Hematopoietic multipotent progenitor cell treated with erythropoietin and hydrocortisone succinate and interleukin-3 and kit ligand, for 8 days (in vitro differentiated cells): ENCODE measurements at regions not wholly inside any gene's neighbourhood (a gene's known extent, or its start where the extent isn't known, plus 50 kb on each side); places are given as distances from the start of the nearest gene placed in this dataset.
A peak's percentile ranks its signal among the peaks of the same experiment; 100 is the strongest.

Experiments used
- DNase-seq: peaks from one replicate; pipeline ENCODE4 v3.0.0-alpha.2; 2015

DNA sequence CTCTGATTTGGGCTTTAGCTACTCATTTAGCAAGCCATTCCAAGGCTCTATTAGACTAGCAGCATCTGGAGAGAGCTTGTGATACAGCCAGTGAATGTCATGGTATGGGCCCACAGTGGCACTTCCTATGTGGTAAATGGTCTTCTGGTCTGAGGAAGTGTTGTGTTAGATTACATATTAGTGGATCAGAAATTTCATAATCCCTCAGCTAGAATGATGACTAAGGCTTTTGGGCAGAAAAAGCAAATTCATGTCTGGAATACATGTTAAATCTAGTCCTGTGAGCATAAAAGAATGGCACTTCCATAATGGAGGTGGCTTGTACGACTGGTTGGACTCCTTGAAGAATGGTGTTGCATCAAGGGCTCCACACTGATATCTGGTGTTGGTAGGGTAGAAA, 436.8 kb upstream of the CWC22 start:
- DNase-seq, result no peak

DNA sequence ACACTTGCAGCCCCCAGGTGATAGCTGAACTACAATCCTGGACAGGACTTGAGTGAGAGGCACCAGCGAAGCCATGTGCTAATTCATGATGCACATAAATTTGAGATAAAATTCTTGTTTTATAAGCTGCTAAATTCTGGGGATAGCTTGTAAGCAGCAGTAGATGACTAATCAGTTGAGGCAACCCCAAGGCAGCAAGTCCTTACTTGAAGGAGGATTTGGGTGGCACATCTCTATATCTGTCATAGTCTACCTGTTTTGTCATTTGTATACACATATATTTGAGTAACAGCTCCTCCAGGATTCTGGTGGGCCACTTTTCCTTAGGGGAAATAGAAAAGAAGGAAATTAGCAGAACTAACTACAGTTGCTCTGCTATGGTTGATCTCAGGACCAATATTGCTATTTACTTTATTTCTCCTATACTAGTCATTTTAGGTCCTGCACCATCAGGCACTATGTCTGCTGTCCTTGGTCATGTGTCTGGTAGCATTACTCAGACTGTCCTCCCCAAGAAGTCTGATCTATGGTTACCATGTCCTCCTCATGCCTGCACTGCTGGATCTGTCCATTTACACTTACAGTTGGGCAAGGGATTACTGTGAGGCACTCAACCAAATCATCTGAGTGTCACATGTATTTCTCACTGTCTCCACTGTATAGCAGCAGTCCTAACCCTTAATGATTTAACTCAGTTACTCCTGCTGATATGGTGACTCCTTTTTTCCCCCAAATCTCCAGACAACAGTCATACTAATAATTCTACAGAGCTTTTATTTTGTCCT, 436.0 kb upstream of the CWC22 start:
- no peak for DNase-seq

DNA sequence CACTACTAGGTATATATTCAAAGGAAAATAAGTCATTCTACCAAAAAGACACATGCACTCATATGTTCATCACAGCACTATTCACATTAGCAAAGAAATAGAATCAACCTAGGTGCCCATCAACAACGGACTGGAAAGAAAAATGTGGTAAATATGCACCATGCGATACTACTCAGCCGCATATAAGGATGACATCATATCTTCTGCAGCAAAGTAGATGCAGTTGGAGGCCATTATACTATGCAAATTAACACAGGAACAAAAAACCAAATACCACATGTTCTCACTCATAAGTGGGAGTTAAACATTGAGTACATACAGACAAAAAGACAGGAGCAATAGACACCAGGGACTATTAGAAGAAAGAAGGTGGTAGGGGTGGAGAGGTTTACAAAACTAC, 412.1 kb upstream of the CWC22 start:
- DNase-seq, result no peak

DNA sequence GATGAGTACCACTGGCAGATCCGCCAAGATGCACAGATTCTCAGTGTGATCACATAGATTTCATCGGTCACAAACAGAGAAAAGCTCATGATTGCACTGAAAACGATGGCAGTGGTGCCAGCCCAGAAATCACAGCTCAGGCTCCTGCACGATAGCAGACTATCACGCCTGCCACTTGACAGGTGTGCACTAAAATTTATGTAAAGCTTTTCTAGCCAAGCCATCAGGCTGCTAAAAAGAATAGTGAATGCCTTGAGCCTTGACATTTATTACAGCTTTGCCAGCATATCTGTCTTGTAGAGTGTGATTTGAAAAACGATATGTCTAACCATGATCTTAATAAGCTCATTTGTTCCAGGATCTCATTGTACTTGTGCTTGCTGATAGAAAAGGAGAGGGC, 409.5 kb upstream of the CWC22 start:
- no peak for DNase-seq

DNA sequence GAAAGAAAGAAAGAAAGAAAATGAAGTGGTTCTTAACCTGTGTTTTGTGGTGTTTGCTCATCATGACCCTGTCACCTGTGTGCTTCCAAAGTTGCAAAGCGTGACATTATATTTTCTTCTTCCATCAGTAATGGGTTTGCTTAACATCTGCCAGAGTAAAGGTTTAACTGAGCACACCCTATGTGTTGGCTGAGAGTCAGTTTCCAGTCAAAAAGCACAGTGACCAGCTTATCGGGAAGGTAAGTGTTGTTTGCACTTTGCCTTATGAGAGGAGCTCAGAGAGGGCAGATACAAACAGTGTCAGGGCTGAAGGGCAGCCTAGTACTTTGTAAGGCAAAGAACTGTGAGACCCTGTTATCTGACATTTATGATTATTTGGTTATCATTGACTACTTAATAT, 406.2 kb upstream of the CWC22 start:
- no peak for DNase-seq

DNA sequence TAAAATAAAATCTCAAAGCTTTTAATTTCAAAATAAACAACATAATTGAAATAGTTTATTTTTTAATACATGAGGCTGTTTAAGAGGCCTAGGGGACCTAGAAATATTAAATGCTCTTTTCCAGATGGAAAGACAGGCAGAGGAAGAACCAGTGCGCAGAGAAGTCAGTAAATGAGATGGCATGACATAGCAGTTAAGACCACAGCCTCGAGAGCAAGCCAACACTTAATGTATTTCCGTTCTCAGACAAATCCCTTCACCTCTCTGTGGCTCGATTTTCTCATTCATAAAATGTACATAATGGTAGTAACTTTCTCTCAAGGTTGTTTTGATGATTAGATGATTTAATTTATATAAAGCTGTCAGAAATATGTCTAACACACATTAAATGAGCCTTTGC, 405.1 kb upstream of the CWC22 start:
- DNase-seq, result no peak

DNA sequence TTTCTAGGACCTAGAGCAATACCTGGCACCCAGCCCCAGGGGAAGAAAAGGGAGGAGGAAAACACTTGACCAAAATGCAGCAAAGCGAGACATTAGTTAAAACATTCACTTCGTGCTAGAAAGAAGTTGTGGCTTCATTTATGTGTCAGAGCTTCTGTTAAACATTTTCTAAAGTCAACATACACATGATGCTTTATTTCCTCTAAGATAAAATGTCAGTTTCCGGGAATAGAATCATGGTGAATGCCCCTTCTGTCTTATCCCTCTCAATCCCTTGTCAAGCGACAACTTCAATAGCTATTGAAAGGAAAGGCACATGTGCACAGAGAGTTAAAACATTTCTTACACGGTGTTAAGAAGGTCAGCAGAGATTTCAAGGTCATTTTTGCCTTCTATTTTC, 404.6 kb upstream of the CWC22 start:
- DNase-seq, result no peak

DNA sequence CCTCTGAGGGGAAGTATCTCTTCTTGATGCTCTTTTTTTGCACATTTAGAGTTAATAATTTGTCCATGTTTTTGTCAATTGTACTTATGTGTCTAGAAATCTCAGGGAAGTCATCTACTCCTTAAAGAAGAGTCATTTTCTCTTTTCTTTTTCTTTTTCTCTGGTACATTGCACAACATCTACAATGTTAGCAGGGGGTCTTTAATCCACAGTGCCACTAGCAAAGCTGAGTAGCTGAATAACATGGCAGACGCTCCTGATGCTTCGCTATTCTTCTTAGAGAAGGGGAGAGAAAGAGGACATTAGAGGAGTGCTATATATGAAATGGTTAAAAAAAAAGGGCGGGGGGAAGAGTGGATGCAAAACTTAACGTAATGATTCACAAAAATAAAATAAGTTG, 399.6 kb upstream of the CWC22 start:
- DNase-seq, result no peak

DNA sequence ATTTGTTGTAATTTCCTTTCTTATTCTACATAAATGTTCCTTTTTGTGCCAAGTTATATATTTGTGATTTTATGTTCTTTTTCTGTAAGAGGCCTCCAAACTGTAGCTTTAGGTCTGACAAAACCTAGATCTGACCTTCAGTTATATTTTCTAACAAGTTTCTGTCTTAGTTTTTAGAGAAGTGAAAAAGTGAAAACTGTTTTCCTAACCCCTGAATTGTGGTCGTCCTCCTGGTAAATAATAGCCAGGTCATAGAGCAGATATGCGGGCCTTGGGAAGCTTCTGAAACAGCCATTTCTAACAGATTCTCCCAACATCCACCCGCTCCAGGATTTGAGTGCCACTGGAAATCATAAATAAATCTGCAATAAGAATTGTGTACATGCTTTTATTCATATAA, 398.4 kb upstream of the CWC22 start:
- no peak for DNase-seq

DNA sequence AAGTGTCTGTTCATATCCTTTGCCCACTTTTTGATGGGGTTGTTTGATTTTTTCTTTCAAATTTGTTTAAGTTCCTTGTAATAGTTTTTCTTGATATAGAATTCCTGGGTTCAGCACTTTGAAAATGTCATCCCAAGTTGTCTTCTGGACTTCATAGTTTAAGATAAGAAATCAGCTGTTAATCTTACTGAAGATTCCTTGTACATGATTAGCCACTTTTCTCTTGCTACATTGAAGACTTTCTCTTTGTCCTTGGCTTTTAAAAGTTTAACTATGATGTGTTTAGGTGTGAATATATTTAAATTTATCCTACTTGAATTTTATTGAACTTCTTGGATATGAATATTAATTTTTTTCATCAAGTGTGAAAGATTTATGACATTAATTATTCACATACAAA, 387.2 kb upstream of the CWC22 start:
- DNase-seq, result no peak

DNA sequence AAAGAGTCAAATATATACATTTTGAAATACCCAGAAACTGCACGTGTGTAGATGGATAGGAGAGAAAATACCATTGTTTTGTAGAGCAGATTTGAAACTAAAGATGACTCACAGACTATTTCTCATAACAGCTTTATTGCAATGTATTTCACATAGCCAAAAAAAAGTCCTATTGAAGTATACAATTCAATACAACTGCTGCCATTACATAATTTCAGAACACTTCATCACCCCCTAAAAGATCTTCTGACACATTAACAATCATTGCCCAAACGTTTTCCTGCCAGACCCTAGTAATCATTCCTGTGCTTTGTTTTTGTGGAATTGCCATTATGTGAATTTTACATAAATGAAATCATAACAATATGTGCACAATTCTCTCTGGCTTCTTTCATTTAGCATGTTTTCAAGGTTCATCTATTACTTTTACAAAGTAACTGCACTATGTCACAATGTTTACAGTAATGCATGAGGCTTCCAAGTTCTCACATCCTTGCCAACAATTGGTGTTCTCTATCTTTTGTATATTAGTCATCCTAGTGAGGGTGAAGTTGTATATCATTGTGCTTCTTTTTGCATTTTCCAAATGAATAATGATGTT, 378.6 kb upstream of the CWC22 start:
- no peak for DNase-seq

DNA sequence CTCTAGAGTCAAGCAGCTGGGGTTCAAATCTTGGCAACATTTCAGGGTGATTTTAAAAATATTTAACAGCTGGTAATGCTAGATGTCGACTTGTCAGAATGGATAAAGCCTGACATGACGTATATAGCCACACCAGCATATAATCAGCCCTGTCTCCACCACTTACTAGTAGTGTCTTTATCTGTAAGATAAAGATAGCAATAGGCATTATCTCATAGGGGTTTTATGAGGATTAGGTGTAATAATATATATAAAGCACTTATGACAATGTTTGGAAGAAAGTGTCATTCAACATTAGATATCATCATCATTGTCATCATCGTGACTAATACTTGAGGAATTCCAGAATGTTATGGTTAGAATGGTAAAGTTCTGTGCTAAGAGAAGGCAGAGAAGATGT, 369.0 kb upstream of the CWC22 start:
- DNase-seq, result no peak

DNA sequence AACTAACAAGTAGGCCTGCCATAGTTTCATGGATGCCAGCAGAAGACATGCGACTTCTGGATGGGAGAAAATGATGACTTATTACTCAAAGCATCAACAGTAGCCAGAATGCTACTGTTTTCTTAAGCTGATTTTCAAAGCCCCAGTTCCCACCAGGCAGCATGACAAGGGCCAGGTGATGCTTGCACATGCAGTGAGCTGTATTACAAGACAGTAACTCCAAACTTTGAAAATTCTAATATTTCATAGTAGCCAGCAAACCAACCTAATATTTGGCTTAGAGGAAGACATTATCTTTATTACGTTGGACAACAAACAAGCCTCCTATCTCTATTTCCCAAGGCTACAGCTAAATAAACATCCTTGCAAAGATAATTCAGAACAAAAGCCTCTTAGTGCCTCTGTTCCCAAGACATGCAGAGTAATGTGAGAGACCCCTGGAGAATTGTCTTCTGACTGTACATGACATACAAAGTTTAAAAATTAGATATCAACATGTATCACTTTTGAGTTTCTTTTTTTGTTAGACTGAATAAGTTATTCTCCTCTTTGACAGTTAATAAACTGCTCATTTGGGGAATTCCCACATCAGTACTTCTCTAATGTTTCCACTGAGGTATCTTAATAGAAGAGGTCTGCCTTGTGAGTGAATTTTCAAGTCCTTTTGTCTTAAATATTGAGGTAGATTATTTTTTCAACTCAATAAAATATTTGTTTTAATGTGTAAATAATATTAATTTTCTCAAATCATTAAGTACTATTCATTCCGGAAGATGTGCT, 367.6 kb upstream of the CWC22 start:
- no peak for DNase-seq

DNA sequence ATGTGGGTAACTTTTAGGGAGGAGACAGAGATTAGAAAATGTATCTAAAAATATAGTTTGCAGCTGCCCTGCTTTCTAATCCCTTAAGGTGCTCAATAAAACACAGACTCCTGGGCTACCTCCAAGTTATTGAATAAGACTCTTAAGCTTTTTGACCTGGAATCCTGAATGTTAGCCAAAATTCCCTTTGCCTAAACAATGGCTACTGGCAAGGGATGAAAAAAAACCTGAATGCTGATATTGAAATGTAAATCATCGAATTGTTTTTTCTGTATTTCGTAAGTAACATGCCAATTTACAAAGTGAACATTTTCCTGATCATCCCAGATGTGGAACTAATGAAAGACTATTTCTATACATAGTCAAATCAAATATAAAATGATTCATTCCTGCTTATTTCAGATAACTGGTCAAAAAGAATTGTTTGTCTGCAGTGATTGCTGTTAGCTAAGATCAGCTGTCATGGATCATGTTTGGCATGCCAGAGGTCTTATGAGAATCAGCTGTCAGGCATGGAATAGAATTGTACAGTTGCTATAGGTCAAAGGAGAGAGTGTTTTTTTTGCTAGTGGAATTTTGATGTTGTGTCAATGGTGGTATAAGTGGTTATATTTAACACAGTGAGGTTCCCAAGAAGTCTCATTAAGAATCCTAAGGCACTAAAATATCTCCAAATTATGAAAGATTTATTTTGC, 363.6 kb upstream of the CWC22 start:
- no peak for DNase-seq

DNA sequence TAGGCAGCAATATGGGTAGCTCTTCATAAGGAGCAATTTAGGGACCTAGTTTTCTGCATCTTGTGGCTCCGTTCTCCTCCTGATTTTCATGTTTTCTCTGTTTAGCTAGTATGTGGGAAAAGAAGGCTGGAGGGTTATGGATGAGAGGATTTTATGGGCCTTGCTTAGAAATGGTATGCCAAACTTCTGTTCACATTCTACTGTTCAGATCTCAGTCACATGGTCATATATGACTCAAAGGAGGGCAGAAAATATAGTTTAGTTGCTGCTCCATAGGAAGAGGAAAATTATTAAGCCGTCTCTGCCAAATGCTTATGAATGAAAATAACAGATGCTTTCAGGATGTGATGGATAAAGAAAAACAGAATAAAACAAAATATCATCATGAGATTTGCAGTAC, 361.8 kb upstream of the CWC22 start:
- no peak for DNase-seq

DNA sequence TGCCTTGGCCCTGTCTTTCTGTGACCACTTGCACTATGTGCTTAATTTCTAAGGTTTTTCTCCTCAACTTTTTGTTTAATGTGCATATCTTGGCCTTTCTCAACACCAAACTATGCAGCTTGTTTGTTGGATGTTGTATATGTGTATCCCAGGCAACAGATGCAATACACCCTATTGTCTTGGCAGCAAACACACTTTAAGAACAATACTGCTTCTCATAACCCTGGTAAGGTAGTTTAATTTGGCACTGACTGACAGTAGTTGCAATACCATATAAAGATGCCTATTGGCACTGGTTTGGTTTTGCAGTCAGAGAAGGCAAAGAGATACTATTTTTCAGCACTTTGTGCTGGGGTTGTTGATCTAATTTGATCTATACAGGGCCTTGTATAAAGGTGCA, 360.7 kb upstream of the CWC22 start:
- DNase-seq, result no peak

DNA sequence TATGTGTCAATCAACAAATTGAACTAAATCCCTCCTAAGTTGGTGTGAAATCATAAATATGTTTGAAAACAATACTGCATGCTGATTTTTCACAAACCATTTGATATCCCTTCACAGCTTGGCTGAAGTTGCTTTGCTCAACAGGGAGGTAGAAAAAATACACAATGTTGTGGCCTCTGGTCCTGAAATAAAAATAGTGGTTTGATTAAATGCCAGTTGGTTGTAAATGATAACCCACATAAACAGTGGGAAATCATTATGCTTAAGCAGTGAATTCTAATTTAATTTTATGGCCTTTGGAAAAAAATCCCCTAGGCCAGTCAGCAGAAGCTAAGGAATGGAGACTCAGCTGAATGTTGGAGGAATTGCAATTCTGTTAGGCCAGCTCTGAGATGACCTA, 359.4 kb upstream of the CWC22 start:
- DNase-seq, result no peak

DNA sequence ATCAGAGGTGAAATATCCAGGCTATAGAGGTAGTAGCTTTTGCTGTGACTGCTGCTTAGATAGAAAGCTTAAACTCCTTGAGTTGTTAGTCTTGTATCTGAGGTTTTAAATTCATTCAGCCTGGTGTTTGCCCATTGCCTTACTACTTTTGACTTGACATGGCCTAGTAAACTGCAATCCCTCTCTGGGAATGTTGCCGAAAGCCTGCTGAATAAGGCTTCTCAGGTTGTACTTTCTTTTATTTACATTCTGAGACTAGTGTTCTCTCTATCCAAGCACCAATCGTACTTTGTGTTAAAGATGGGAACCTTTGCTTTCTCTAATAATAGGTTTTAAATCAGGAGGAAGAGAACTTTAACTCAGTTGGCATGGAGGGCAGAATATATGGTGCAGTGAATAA, 357.6 kb upstream of the CWC22 start:
- no peak for DNase-seq

DNA sequence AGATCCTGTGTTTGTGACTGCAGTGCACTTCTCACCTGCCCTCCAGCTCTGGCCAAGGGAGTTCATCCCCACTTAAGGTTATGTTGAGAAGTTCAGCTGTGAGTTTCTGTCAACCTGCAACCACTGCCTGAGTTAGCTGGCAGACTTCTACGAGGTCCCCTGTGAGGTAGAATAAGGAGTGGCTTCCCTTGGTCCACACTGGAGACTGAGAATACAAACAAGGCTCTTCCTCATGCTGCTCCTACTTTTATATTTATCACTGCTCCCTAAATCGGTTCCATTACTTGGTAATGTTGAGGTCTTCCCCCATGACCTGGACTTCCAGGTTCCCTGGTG, 353.2 kb upstream of the CWC22 start:
- DNase-seq, result no peak

DNA sequence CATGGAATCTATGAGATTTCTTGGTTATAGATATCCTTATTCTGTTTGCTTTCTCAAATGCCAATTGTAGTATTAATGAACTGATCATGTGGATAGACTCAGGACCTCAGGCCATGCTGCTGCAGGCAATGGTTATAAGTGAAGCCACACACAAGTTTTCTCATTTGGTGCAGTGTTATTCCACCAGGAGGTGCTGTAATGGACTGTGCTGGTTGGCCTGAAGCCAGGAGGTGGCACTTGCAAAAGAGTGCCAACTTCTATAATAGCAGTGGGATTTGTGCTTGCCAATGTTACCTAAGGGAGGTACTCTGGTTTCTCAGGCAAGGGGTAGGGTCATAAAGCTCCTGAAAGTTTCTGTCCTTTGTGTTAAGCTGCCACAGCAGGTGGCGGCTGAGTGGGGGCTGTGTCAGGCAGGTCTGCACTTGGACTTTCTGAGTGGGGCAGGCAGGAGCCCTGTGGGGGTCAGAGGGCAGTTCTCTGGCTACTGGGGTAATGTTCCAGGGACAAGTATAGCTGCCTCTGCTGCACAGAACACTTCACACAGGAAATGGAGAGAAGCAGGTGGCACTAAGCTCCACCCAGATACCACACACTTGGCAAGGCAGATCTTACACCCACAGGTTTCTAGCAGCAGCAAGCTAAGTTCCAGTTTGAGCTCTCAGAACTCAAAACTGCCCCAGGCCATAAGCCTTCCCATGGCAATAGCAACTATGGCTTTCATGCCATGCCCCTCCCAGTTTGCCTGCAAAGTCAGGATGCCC, 352.6 kb upstream of the CWC22 start:
- DNase-seq, result peak; percentile 12

DNA sequence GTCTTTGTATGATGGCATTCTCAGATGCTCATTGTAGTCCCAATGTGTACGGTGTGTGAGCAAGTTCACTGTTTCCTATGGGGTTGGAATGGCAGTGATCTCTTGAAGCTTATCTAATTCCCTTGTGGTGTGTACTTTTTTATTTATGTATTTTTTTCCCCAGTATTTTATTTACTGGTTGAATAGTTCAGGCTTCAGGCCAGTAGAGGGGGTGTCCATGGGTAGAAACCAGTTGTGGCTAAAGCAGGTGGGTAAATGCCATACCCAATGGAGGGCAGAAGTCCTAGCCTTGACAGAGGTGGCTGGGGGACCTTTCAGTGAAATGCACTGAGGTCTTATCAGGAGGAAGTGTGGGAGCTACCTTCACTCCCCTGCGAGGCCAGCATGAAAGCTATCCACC, 351.4 kb upstream of the CWC22 start:
- DNase-seq, result no peak

DNA sequence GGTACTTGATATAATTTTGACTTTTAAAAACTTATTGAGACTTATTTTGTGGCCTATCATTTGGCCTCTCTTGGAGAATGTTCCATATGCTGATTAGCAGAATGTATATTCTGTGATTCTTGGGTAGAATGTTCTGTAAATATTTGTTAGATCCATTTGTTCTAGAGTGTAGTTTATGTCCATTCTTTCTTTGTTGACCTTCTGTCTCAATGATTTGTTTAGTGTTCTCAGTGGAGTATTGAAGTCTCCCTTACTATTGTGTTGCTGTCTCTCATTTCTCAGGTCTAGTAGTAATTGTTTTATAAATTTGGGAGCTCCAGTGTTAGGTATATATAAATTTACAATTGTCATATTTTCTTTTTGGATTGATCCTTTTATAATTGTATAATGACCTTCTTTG, 349.6 kb upstream of the CWC22 start:
- no peak for DNase-seq

DNA sequence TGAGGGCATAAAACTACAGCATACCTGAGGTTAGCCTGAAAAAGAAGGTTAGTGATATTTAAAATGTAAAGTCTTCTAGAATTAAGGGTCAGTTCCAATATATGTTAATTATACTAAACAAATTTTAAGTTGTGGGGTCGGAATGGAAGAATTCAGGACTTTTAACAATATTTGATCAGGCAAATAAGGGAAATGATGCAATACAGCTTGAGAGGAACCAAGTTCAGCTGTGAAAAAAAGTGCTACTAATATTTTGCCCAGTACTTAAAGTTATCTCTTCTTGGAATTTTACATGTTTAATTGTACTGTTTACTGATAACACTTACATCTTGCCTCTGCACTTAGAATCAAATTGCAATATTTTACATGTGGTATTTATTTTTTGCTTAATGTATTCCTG, 345.5 kb upstream of the CWC22 start:
- no peak for DNase-seq
